C4-2B (cell line): ENCODE measurements at regions not wholly inside any gene's neighbourhood (a gene's known extent, or its start where the extent isn't known, plus 50 kb on each side); places are given as distances from the start of the nearest gene placed in this dataset.

ENCODE experiments used
- ZFX ChIP-seq: fragments of 450-650 bp; IDR thresholded peaks from 2 replicates; pipeline ENCODE4 v1.6.1; 2017
- TF ChIP-seq, protein P1 (sequence below): fragments of 450-650 bp; conservative IDR thresholded peaks from 2 replicates; pipeline ENCODE4 v1.5.1; 2017; ENCODE audit warnings: mild to moderate bottlenecking

GRCh38 chr6:105458551-105458950 is 55.7 kb upstream of the PREP start:
- TF ChIP-seq, protein P1, sequence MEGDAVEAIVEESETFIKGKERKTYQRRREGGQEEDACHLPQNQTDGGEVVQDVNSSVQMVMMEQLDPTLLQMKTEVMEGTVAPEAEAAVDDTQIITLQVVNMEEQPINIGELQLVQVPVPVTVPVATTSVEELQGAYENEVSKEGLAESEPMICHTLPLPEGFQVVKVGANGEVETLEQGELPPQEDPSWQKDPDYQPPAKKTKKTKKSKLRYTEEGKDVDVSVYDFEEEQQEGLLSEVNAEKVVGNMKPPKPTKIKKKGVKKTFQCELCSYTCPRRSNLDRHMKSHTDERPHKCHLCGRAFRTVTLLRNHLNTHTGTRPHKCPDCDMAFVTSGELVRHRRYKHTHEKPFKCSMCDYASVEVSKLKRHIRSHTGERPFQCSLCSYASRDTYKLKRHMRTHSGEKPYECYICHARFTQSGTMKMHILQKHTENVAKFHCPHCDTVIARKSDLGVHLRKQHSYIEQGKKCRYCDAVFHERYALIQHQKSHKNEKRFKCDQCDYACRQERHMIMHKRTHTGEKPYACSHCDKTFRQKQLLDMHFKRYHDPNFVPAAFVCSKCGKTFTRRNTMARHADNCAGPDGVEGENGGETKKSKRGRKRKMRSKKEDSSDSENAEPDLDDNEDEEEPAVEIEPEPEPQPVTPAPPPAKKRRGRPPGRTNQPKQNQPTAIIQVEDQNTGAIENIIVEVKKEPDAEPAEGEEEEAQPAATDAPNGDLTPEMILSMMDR: no peak
- TF ChIP-seq ZFX: no peak
